ENCODE measurements at regions not wholly inside any gene's neighbourhood (a gene's known extent, or its start where the extent isn't known, plus 50 kb on each side); places are given as distances from the start of the nearest gene placed in this dataset.

DNA sequence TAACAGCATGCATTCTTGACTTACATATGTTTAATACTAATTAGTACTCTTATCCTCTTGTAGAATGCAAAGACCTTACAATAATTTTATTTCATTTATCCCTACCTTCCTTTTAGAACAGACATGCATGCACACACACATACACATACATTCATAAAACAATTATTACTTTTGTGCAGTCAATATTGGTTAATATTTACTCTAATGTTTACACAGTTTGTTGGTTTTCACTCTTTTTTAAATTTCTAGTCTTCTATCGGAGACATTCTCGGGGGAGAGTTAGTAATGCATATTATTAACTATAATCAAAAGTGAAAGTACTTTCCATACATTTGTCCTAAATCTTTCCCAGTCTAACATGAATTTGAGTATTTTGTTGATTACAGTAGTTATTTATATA is 317.7 kb upstream of the DPH6 start:
- TF ChIP-seq TAF1 (IDR thresholded peaks at IDR 0.05; ENCODE audit: borderline replicate concordance, insufficient read depth, low read length) (no peak), SIN3A (IDR thresholded peaks at IDR 0.05; ENCODE audit: borderline replicate concordance, insufficient read depth, low read length) (no peak), POLR2AphosphoS5 (IDR thresholded peaks at IDR 0.05; ENCODE audit: low read depth, low read length) (no peak)
